PC-3 (cell line): ENCODE measurements at regions not wholly inside any gene's neighbourhood (a gene's known extent, or its start where the extent isn't known, plus 50 kb on each side); places are given as distances from the start of the nearest gene placed in this dataset.

Experiments
- ATAC-seq: fragments of 200-7000 bp; cut with Tn5 transposase; 2 replicates; pipeline ENCODE4 v1.9.1; 2020; ENCODE audit warnings: mild to moderate bottlenecking, moderate library complexity
- BruUV-seq: library from RNA; stranded (reverse); fragments of 400-500 nt; replicated peaks from 2 replicates; lab custom pipeline; 2021; lab: Mats Ljungman, UMichigan
- CTCF ChIA-PET: fragments of 300-600 bp; sonication (Branson Sonifier 250); formaldehyde crosslinking; loops from one replicate; lab custom pipeline; 2022; ENCODE audit warnings: antibody characterized with exemption; lab: Charles Lee
- POLR2A ChIA-PET: fragments of 300-600 bp; sonication (Branson Sonifier 250); formaldehyde crosslinking; loops from one replicate; lab custom pipeline; 2022; ENCODE audit warnings: antibody characterized with exemption; ENCODE audit not compliant: unreplicated experiment; lab: Charles Lee
- DNase-seq: peaks from one replicate; pipeline ENCODE4 v3.0.0-alpha.2; 2015
- H2AFZ ChIP-seq: fragments of 300-600 bp; sonication (generic); 2 replicates; pipeline ENCODE4 v1.6.0; 2016; ENCODE audit warnings: antibody characterized with exemption, low read length
- H3F3A ChIP-seq: fragments of 300-600 bp; sonication (generic); one replicate; pipeline ENCODE4 v1.6.0; 2017; ENCODE audit warnings: antibody characterized with exemption, low read length, control low read depth, mild to moderate bottlenecking; ENCODE audit not compliant: unreplicated experiment
- H3K27ac ChIP-seq: fragments of 300-600 bp; sonication (generic); 2 replicates; pipeline ENCODE4 v1.5.1; 2016; ENCODE audit warnings: mild to moderate bottlenecking, low read length
- H3K27me3 ChIP-seq: fragments of 300-600 bp; sonication (generic); 2 replicates; pipeline ENCODE4 v1.6.1; 2016; ENCODE audit warnings: low read length, mixed read lengths
- H3K36me3 ChIP-seq: fragments of 300-600 bp; sonication (generic); 2 replicates; pipeline ENCODE4 v1.6.1; 2016; ENCODE audit warnings: low read depth, mixed run types, low read length, mixed read lengths
- H3K4me1 ChIP-seq: fragments of 300-600 bp; sonication (generic); 2 replicates; pipeline ENCODE4 v1.5.1; 2016; ENCODE audit warnings: low read length; ENCODE audit not compliant: insufficient read depth
- H3K4me2 ChIP-seq: fragments of 300-600 bp; sonication (generic); 2 replicates; pipeline ENCODE4 v1.6.0; 2016; ENCODE audit warnings: low read length
- H3K4me3 ChIP-seq: fragments of 300-600 bp; sonication (generic); 2 replicates; pipeline ENCODE4 v1.5.1; 2016; ENCODE audit warnings: mild to moderate bottlenecking, low read length, mixed read lengths
- H3K79me2 ChIP-seq: fragments of 300-600 bp; sonication (generic); 2 replicates; pipeline ENCODE4 v1.6.1; 2017; ENCODE audit warnings: low read length, mixed read lengths
- H3K9ac ChIP-seq: fragments of 300-600 bp; sonication (generic); 2 replicates; pipeline ENCODE4 v1.6.0; 2016; ENCODE audit warnings: mild to moderate bottlenecking, low read length
- H3K9me2 ChIP-seq: fragments of 300-600 bp; sonication (generic); replicated peaks from 2 replicates; pipeline ENCODE4 v1.6.1; 2016; ENCODE audit warnings: mixed run types, low read length, mixed read lengths
- H3K9me3 ChIP-seq: fragments of 300-600 bp; sonication (generic); 2 replicates; pipeline ENCODE4 v1.6.1; 2016; ENCODE audit warnings: low read length, mixed read lengths
- H4K20me1 ChIP-seq: fragments of 300-600 bp; sonication (generic); 2 replicates; pipeline ENCODE4 v1.6.1; 2016; ENCODE audit warnings: low read length, mixed read lengths
- CTCF ChIP-seq: fragments of 300-600 bp; sonication (generic); conservative IDR thresholded peaks from 2 replicates; pipeline ENCODE4 v1.5.1; 2017; ENCODE audit warnings: antibody characterized with exemption, low read depth, mild to moderate bottlenecking, low read length
- EZH2 ChIP-seq: fragments of 300-600 bp; sonication (generic); IDR thresholded peaks from one replicate; pipeline ENCODE4 v1.6.1; 2017; ENCODE audit warnings: antibody characterized with exemption, mild to moderate bottlenecking, low read length; ENCODE audit not compliant: unreplicated experiment
- EZH2phosphoT487 ChIP-seq: fragments of 300-600 bp; sonication (generic); IDR thresholded peaks from 2 replicates; pipeline ENCODE4 v1.6.1; 2018; ENCODE audit warnings: mild to moderate bottlenecking, antibody characterized with exemption, low read length, borderline replicate concordance
- intact Hi-C: fragments of 100-400 bp; cut with micrococcal nuclease; formaldehyde crosslinking; loops from 2 replicates; pipeline ENCODE4 v1.9.0; 2023

- H2AFZ ChIP-seq = no peak overlapping the region
- H3K9me2 ChIP-seq = no peaks in the 10 kb centered on the region
- no peaks in the 10 kb centered on the region for H4K20me1 ChIP-seq
- H3K27me3 ChIP-seq = no peaks in the 10 kb centered on the region
- no peak overlapping the region for H3K4me3 ChIP-seq
- H3K4me2 ChIP-seq = no peak overlapping the region
- H3F3A ChIP-seq = no peaks in the 10 kb centered on the region
- H3K36me3 ChIP-seq = no peaks in the 10 kb centered on the region
- ChIA-PET POLR2A (no interaction called here), CTCF (no interaction called here)
- H3K4me1 ChIP-seq = peaks cover 5% of the 10 kb centered on the region; the same call in 1 of the 2 replicates
- no TSS peak for BruUV-seq
- H3K9ac ChIP-seq = no peak overlapping the region
- intact Hi-C loops = no loop called here
- TF ChIP-seq CTCF = no peak
- no peak for TF ChIP-seq EZH2phosphoT487
- TF ChIP-seq EZH2 = no peak
- ATAC-seq (no peak), DNase-seq (no peak)
- H3K79me2 ChIP-seq = no peaks in the 10 kb centered on the region
- H3K9me3 ChIP-seq = no peaks in the 10 kb centered on the region
- H3K27ac ChIP-seq = no peak overlapping the region
Measured at GRCh38 chr16:85326113-85326793, 214.0 kb upstream of the CIBAR2 start.

- BruUV-seq = no TSS peak
- no peaks in the 10 kb centered on the region for H3K9me3 ChIP-seq
- no peak overlapping the region for H2AFZ ChIP-seq
- H3K36me3 ChIP-seq = no peaks in the 10 kb centered on the region
- H3K4me1 ChIP-seq = peaks cover 5% of the 10 kb centered on the region; the same call in 1 of the 2 replicates
- H3K79me2 ChIP-seq = no peaks in the 10 kb centered on the region
- intact Hi-C loops = no loop called here
- ATAC-seq (no peak), DNase-seq (no peak)
- no peak overlapping the region for H3K27ac ChIP-seq
- no peaks in the 10 kb centered on the region for H3F3A ChIP-seq
- H3K27me3 ChIP-seq = no peaks in the 10 kb centered on the region
- H3K4me2 ChIP-seq = no peak overlapping the region
- ChIA-PET POLR2A (no interaction called here), CTCF (no interaction called here)
- H3K4me3 ChIP-seq = no peak overlapping the region
- no peaks in the 10 kb centered on the region for H3K9me2 ChIP-seq
- H4K20me1 ChIP-seq = no peaks in the 10 kb centered on the region
- TF ChIP-seq CTCF (no peak), EZH2phosphoT487 (no peak), EZH2 (no peak)
- H3K9ac ChIP-seq = no peak overlapping the region
Measured at GRCh38 chr16:85326794-85327181, 214.5 kb upstream of the CIBAR2 start.
